Fibroblast of villous mesenchyme (primary cell): ENCODE measurements at regions not wholly inside any gene's neighbourhood (a gene's known extent, or its start where the extent isn't known, plus 50 kb on each side); places are given as distances from the start of the nearest gene placed in this dataset.

Source experiments
- DNase-seq: peaks from one replicate; pipeline ENCODE4 v3.0.0-alpha.2; 2010; ENCODE audit warnings: low read depth
- H3K4me3 ChIP-seq: 2 replicates; pipeline ENCODE4 v1.5.1; 2011; ENCODE audit warnings: low read depth, mild to moderate bottlenecking, low read length
- CTCF ChIP-seq: IDR thresholded peaks from 2 replicates; pipeline ENCODE4 v1.5.1; 2012; ENCODE audit warnings: low read depth, mild to moderate bottlenecking, low read length; ENCODE audit not compliant: insufficient read depth

DNA sequence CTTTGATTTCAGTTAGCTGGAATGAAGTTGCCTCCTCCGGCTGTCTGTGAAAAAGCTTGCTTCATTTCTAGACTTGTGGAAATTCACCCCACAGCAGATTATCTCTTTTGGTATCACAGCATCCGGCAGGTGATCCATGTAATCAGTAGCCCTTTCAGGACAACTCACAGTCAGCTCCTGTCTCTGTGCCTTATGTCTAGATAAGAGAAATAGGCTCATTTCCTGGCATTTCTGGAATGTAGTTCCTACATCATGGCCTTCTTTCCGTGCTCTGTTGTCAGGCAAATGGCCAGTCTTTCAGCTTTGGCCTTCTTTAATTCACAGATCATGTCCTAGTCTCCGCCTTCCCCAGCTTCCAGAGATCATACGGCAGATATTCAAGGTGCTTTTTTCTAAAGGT lies 455.4 kb downstream of the NUP35 start:
- no peak for DNase-seq
- H3K4me3 ChIP-seq, result no peak overlapping the region
- no peak for TF ChIP-seq CTCF

- TF ChIP-seq CTCF, result no peak
- H3K4me3 ChIP-seq, result no peak overlapping the region
- no peak for DNase-seq
Measured at GRCh38 chr2:183592271-183592670, 468.0 kb downstream of the NUP35 start.

GRCh38 chr2:183594150-183594549 lies 469.9 kb downstream of the NUP35 start:
- TF ChIP-seq CTCF, result no peak
- no peak overlapping the region for H3K4me3 ChIP-seq
- no peak for DNase-seq

DNA sequence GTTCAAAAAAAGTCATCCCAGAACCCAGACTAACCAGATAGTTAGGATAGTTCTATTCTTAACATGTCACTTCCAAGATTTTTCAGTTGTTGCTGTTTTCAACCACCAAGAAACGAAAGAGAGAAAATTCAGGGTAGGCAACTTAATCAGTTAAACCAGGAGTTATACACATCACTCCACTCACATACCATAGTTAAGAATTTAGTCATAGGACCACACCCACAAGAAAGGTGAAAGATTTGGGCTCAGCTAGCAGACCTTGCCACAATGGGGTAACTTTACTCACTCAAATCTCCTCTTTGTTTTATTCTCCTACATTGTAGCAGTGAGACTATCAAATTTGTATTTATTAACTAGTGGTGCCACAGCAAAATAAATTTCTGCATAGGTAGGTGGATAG lies 473.6 kb downstream of the NUP35 start:
- H3K4me3 ChIP-seq, result no peak overlapping the region
- no peak for TF ChIP-seq CTCF
- no peak for DNase-seq

DNA sequence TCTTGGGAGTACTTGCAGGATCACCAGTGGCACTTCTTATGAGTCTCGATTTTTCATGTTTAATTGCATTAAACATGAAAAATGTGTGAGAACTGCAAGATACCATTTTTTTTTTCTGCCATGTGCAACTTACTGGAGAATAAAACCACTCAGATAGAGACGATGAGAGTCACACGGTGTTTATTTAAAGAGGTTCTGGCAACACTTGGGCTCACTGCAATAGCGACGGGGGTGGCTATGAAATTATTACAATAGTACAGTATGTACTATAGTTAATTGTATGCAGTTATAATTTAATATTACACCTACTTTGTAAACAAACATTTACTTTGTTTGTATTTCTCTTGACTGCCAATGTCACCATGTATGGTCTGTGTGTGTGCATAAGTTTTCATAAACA lies 479.8 kb downstream of the NUP35 start:
- TF ChIP-seq CTCF, result no peak
- no peak for DNase-seq
- no peak overlapping the region for H3K4me3 ChIP-seq

DNA sequence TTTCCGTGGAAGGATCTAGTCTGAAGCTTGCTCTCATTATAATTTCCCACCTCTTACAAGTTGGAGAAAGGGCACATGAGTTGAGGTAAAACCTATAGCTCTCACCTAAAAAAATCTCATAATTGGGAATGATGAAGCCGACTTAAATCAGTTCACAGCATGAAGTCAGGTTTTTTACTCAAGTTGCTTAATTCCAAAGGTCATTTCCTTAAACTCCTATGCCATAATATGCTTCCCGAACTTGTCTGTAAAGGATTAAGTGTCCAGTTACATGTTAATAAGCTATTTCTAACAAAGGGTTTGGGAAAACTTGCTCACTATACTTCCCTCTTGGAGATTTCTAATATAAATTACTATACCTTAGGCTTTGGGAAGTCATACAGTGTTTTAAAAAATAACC lies 481.2 kb downstream of the NUP35 start:
- H3K4me3 ChIP-seq, result no peak overlapping the region
- DNase-seq, result no peak
- TF ChIP-seq CTCF, result no peak

DNA sequence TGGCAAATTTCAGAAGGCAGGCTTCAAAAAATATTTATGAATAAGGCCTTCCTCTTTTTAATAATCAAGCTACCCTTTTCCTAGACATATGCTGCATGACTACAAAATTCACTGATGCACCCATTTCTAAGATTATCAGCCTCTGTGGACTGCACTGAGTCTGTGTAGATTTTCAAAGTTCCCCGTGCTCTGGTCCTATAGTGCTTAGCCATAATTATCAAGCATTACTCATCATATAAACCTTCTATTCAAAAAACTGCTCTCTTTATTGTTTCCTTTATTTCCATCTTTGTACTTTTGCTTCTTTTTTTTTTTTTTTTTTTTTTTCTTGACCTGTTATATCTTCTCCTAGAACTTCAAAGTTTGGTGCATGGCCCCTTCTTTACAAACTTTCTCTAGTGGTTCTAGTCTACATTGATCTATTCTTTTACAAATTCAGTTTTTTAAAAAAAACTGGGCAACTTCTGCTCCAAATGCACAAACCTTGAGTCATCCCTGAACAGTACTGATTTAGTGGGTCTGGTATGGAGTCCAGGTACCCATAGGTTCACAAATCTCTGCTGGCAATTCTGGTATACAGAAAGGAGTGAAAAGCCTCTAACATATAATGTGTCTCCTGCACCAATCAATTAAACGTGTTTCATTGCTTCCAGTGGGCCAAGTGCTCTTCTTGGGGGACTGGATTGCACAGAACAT lies 481.9 kb downstream of the NUP35 start:
- TF ChIP-seq CTCF, result no peak
- H3K4me3 ChIP-seq, result no peak overlapping the region
- DNase-seq, result no peak
